DND-41 (cell line): ENCODE measurements at regions not wholly inside any gene's neighbourhood (a gene's known extent, or its start where the extent isn't known, plus 50 kb on each side); places are given as distances from the start of the nearest gene placed in this dataset.

Source experiments
- EZH2 ChIP-seq: IDR thresholded peaks from 3 replicates; pipeline ENCODE4 v1.6.1; 2012; ENCODE audit warnings: borderline replicate concordance, low read depth, mild to moderate bottlenecking, moderate library complexity, low read length, inconsistent platforms; ENCODE audit not compliant: severe bottlenecking
- TF ChIP-seq, protein P1 (sequence below): IDR thresholded peaks from 2 replicates; pipeline ENCODE4 v1.5.1; 2012; ENCODE audit warnings: borderline replicate concordance, low read length, moderate library complexity, mild to moderate bottlenecking; ENCODE audit not compliant: poor library complexity, severe bottlenecking; ENCODE audit errors: extremely low read depth

DNA sequence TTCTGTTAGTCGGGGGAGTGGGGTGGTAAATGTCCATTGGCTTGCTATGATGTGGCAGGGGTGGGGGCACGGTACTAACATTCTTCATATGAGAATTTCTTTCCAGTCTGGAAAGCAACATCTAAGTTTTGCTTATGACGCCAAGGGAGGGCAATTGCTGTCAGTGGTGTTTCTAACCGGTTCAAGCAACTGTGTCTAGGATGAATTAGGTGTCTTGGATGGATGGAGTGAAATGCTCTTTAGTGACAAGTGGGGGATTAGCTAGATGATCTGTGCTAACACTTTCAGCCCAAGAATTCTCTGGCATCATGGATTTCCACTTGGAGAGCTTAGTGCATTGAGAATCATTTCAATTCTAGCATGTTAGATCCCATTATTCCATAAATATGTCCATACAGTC, 262.6 kb upstream of the SORL1-AS1 start:
- TF ChIP-seq, protein P1, sequence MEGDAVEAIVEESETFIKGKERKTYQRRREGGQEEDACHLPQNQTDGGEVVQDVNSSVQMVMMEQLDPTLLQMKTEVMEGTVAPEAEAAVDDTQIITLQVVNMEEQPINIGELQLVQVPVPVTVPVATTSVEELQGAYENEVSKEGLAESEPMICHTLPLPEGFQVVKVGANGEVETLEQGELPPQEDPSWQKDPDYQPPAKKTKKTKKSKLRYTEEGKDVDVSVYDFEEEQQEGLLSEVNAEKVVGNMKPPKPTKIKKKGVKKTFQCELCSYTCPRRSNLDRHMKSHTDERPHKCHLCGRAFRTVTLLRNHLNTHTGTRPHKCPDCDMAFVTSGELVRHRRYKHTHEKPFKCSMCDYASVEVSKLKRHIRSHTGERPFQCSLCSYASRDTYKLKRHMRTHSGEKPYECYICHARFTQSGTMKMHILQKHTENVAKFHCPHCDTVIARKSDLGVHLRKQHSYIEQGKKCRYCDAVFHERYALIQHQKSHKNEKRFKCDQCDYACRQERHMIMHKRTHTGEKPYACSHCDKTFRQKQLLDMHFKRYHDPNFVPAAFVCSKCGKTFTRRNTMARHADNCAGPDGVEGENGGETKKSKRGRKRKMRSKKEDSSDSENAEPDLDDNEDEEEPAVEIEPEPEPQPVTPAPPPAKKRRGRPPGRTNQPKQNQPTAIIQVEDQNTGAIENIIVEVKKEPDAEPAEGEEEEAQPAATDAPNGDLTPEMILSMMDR = no peak
- no peak for TF ChIP-seq EZH2
